GM21717 (cell line): ENCODE measurements at regions not wholly inside any gene's neighbourhood (a gene's known extent, or its start where the extent isn't known, plus 50 kb on each side); places are given as distances from the start of the nearest gene placed in this dataset.
"Not testable (repeated sequence)": the region's sequence is repeated elsewhere in the genome, so short reads cannot be mapped to it uniquely, and the experiment has no call there.

Experiments used
- ATAC-seq: cut with Tn5 transposase; IDR thresholded peaks from one replicate; pipeline ENCODE4 v1.9.1; 2021; ENCODE audit warnings: mild to moderate bottlenecking, moderate library complexity; ENCODE audit not compliant: unreplicated experiment

GRCh38 chr12:87021400-87021799 lies 765.2 kb upstream of the MGAT4C start:
- no peak for ATAC-seq

GRCh38 chr12:87020071-87020470 lies 763.9 kb upstream of the MGAT4C start:
- ATAC-seq: no peak

- no peak for ATAC-seq
These were observed 759.2 kb upstream of the MGAT4C start for GRCh38 chr12:87015352-87015751.

GRCh38 chr12:87008785-87009384 lies 752.7 kb upstream of the MGAT4C start:
- ATAC-seq: no peak

GRCh38 chr12:87001102-87001501 lies 744.9 kb upstream of the MGAT4C start:
- no peak for ATAC-seq

- no peak for ATAC-seq
These were observed 729.1 kb upstream of the MGAT4C start for GRCh38 chr12:86985298-86985697.

- ATAC-seq: not testable (repeated sequence)
These were observed 714.4 kb upstream of the MGAT4C start for GRCh38 chr12:86970595-86970994.

GRCh38 chr12:86959766-86960458 lies 703.7 kb upstream of the MGAT4C start:
- ATAC-seq: no peak

GRCh38 chr12:86950444-86950843 lies 694.3 kb upstream of the MGAT4C start:
- ATAC-seq: no peak

GRCh38 chr12:86950043-86950442 lies 693.9 kb upstream of the MGAT4C start:
- ATAC-seq: no peak

- no peak for ATAC-seq
These were observed 692.7 kb upstream of the MGAT4C start for GRCh38 chr12:86948851-86949250.

GRCh38 chr12:86945685-86946196 lies 689.5 kb upstream of the MGAT4C start:
- ATAC-seq: no peak

GRCh38 chr12:86944197-86944819 lies 688.1 kb upstream of the MGAT4C start:
- not testable (repeated sequence) for ATAC-seq

- no peak for ATAC-seq
These were observed 675.5 kb upstream of the MGAT4C start for GRCh38 chr12:86931714-86932113.

- ATAC-seq: no peak
These were observed 673.8 kb upstream of the MGAT4C start for GRCh38 chr12:86929962-86930361.

- no peak for ATAC-seq
These were observed 660.9 kb upstream of the MGAT4C start for GRCh38 chr12:86917121-86917520.

GRCh38 chr12:86914721-86915120 lies 658.5 kb upstream of the MGAT4C start:
- ATAC-seq: no peak

- ATAC-seq: no peak
These were observed 655.8 kb upstream of the MGAT4C start for GRCh38 chr12:86911973-86912372.

GRCh38 chr12:86903159-86903558 lies 647.0 kb upstream of the MGAT4C start:
- no peak for ATAC-seq

- no peak for ATAC-seq
These were observed 604.6 kb upstream of the MGAT4C start for GRCh38 chr12:86860776-86861175.

GRCh38 chr12:86852451-86852850 lies 596.3 kb upstream of the MGAT4C start:
- no peak for ATAC-seq

- ATAC-seq: no peak
These were observed 582.5 kb upstream of the MGAT4C start for GRCh38 chr12:86838711-86839110.
